Omental fat pad (tissue), 3 donors: ENCODE measurements at regions not wholly inside any gene's neighbourhood (a gene's known extent, or its start where the extent isn't known, plus 50 kb on each side); places are given as distances from the start of the nearest gene placed in this dataset.

Source experiments
- ATAC-seq: fragments of 150-250 bp; one replicate; pipeline ENCODE4 v1.9.1; 2016; ENCODE audit warnings: mild to moderate bottlenecking, moderate library complexity; ENCODE audit not compliant: low FRiP score
- DNase-seq: peaks from one replicate; pipeline ENCODE4 v3.0.0-alpha.2; 2019; ENCODE audit warnings: low spot score
- CTCF ChIP-seq, 3 donors: fragments of 450-650 bp; IDR thresholded peaks; one replicate each; pipeline ENCODE4 v1.5.1; 2016 to 2017; ENCODE audit warnings: antibody characterized with exemption in 3 of 3, mild to moderate bottlenecking in 3 of 3, moderate library complexity in 2 of 3

- no peak for ATAC-seq
- TF ChIP-seq CTCF (IDR thresholded peaks at IDR 0.05) = no peak
- no peak for DNase-seq
Observed at GRCh38 chr10:80896959-80897358, 359.3 kb downstream of the SH2D4B start.

- TF ChIP-seq CTCF (IDR thresholded peaks at IDR 0.05) = no peak
- no peak for ATAC-seq
Observed at GRCh38 chr10:80900661-80901060, 363.0 kb downstream of the SH2D4B start.

GRCh38 chr10:80908611-80909010, 370.9 kb downstream of the SH2D4B start:
- TF ChIP-seq CTCF (IDR thresholded peaks at IDR 0.05) = no peak
- DNase-seq (no peak), ATAC-seq (no peak)

More at GRCh38 chr10:80900661-80901060, 363.0 kb downstream of the SH2D4B start:
- no peak for DNase-seq

GRCh38 chr10:80909254-80909653, 371.6 kb downstream of the SH2D4B start:
- DNase-seq = no peak
- TF ChIP-seq CTCF (IDR thresholded peaks at IDR 0.05) = no peak
- no peak for ATAC-seq

- TF ChIP-seq CTCF (IDR thresholded peaks at IDR 0.05) = no peak
- ATAC-seq (no peak), DNase-seq (no peak)
Observed at GRCh38 chr10:80917636-80918035, 379.9 kb downstream of the SH2D4B start.

- no peak for TF ChIP-seq CTCF (IDR thresholded peaks at IDR 0.05)
- ATAC-seq = no peak
- no peak for DNase-seq
Observed at GRCh38 chr10:80921032-80921431, 383.3 kb downstream of the SH2D4B start.

- no peak for DNase-seq
- TF ChIP-seq CTCF (IDR thresholded peaks at IDR 0.05) = no peak
- ATAC-seq = no peak
Observed at GRCh38 chr10:80924063-80924952, 386.6 kb downstream of the SH2D4B start.
